Upper lobe of right lung (tissue), 1 donor: ENCODE measurements at regions not wholly inside any gene's neighbourhood (a gene's known extent, or its start where the extent isn't known, plus 50 kb on each side); places are given as distances from the start of the nearest gene placed in this dataset.
A peak's percentile ranks its signal among the peaks of the same experiment; 100 is the strongest.
"Not testable (repeated sequence)": the region's sequence is repeated elsewhere in the genome, so short reads cannot be mapped to it uniquely, and the experiment has no call there.

Source experiments
- ATAC-seq: fragments of 200-7000 bp; cut with Tn5 transposase; one replicate; pipeline ENCODE4 v1.9.1; 2020; ENCODE audit warnings: mild to moderate bottlenecking, moderate library complexity
- DNase-seq: peaks from one replicate; pipeline ENCODE4 v3.0.0-alpha.2; 2020
- H3K27ac ChIP-seq: fragments of 200-600 bp; one replicate; pipeline ENCODE4 v1.8.0; 2022
- H3K27me3 ChIP-seq: fragments of 200-600 bp; one replicate; pipeline ENCODE4 v1.8.0; 2022; ENCODE audit warnings: mild to moderate bottlenecking
- H3K36me3 ChIP-seq: fragments of 200-600 bp; one replicate; pipeline ENCODE4 v1.8.0; 2022
- H3K4me1 ChIP-seq: fragments of 200-600 bp; one replicate; pipeline ENCODE4 v1.8.0; 2022
- H3K4me3 ChIP-seq: fragments of 200-600 bp; one replicate; pipeline ENCODE4 v1.8.0; 2022; ENCODE audit warnings: mild to moderate bottlenecking
- H3K9me3 ChIP-seq: fragments of 200-600 bp; one replicate; pipeline ENCODE4 v1.8.0; 2022
- intact Hi-C: fragments of 100-400 bp; cut with DNase I; formaldehyde crosslinking; loops from one replicate; pipeline ENCODE4 v1.11.0; 2022
- TF ChIP-seq, protein P1 (sequence below): fragments of 200-600 bp; IDR thresholded peaks from one replicate; pipeline ENCODE4 v1.8.0; 2022; ENCODE audit warnings: antibody characterized with exemption
- donor health status: DM: no; HTN: yes; CAD: no; lungs with severe emphysema.

- Histone ChIP-seq H3K4me3 (no peak overlapping the region), H3K9me3 (no peaks in the 10 kb centered on the region), H3K27me3 (no peaks in the 10 kb centered on the region), H3K4me1 (no peaks in the 10 kb centered on the region), H3K27ac (no peak overlapping the region), H3K36me3 (peaks cover 9% of the 10 kb centered on the region)
- TF ChIP-seq, protein P1, sequence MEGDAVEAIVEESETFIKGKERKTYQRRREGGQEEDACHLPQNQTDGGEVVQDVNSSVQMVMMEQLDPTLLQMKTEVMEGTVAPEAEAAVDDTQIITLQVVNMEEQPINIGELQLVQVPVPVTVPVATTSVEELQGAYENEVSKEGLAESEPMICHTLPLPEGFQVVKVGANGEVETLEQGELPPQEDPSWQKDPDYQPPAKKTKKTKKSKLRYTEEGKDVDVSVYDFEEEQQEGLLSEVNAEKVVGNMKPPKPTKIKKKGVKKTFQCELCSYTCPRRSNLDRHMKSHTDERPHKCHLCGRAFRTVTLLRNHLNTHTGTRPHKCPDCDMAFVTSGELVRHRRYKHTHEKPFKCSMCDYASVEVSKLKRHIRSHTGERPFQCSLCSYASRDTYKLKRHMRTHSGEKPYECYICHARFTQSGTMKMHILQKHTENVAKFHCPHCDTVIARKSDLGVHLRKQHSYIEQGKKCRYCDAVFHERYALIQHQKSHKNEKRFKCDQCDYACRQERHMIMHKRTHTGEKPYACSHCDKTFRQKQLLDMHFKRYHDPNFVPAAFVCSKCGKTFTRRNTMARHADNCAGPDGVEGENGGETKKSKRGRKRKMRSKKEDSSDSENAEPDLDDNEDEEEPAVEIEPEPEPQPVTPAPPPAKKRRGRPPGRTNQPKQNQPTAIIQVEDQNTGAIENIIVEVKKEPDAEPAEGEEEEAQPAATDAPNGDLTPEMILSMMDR: no peak
- intact Hi-C loops: no loop called here
- DNase-seq: no peak
- ATAC-seq: peak; percentile 45
These were observed 122.4 kb downstream of the LAT start for GRCh38 chr16:29107299-29107698.

- DNase-seq, H3K27me3 ChIP-seq, H3K36me3 ChIP-seq, intact Hi-C loops, H3K27ac ChIP-seq, H3K4me1 ChIP-seq, H3K9me3 ChIP-seq, H3K4me3 ChIP-seq, ATAC-seq: not testable (repeated sequence)
These were observed 121.5 kb downstream of the LAT start for GRCh38 chr16:29106259-29106908.

- H3K4me1 ChIP-seq, H3K4me3 ChIP-seq, H3K27ac ChIP-seq, DNase-seq, H3K36me3 ChIP-seq, H3K27me3 ChIP-seq, intact Hi-C loops, H3K9me3 ChIP-seq: not testable (repeated sequence)
- peak; percentile 57 for ATAC-seq
These were observed 119.7 kb downstream of the LAT start for GRCh38 chr16:29104600-29104999.

- ATAC-seq, H3K9me3 ChIP-seq, H3K36me3 ChIP-seq, intact Hi-C loops, H3K4me1 ChIP-seq, H3K27me3 ChIP-seq, H3K27ac ChIP-seq, DNase-seq, H3K4me3 ChIP-seq: not testable (repeated sequence)
These were observed 113.1 kb downstream of the LAT start for GRCh38 chr16:29097965-29098364.

- H3K27me3 ChIP-seq, H3K4me3 ChIP-seq, H3K27ac ChIP-seq, intact Hi-C loops, H3K4me1 ChIP-seq, H3K9me3 ChIP-seq, DNase-seq, H3K36me3 ChIP-seq: not testable (repeated sequence)
- ATAC-seq: peak; percentile 93
- TF ChIP-seq, protein P1: peak; percentile 31
These were observed 110.1 kb downstream of the LAT start for GRCh38 chr16:29094729-29095624.

GRCh38 chr16:29094325-29094724, 109.5 kb downstream of the LAT start:
- H3K36me3 ChIP-seq, H3K4me1 ChIP-seq, H3K9me3 ChIP-seq, intact Hi-C loops, H3K4me3 ChIP-seq, DNase-seq, H3K27ac ChIP-seq, H3K27me3 ChIP-seq: not testable (repeated sequence)
- ATAC-seq: peak; percentile 5

GRCh38 chr16:29089679-29090078, 104.8 kb downstream of the LAT start:
- H3K9me3 ChIP-seq, H3K4me3 ChIP-seq, ATAC-seq, H3K27me3 ChIP-seq, DNase-seq, H3K4me1 ChIP-seq, H3K27ac ChIP-seq, intact Hi-C loops: not testable (repeated sequence)
- H3K36me3 ChIP-seq: peaks cover 10% of the 10 kb centered on the region

- DNase-seq, ATAC-seq, intact Hi-C loops, H3K4me3 ChIP-seq, H3K27ac ChIP-seq, H3K27me3 ChIP-seq, H3K4me1 ChIP-seq, H3K9me3 ChIP-seq: not testable (repeated sequence)
- H3K36me3 ChIP-seq: peaks cover 10% of the 10 kb centered on the region
These were observed 102.8 kb downstream of the LAT start for GRCh38 chr16:29087673-29088072.

GRCh38 chr16:29081829-29082639, 97.2 kb downstream of the LAT start:
- DNase-seq, H3K27ac ChIP-seq, H3K27me3 ChIP-seq, H3K9me3 ChIP-seq, intact Hi-C loops, H3K4me1 ChIP-seq: not testable (repeated sequence)
- H3K4me3 ChIP-seq: peak overlapping the region; percentile 46
- peaks cover 10% of the 10 kb centered on the region for H3K36me3 ChIP-seq
- peak; percentile 88 for ATAC-seq

- intact Hi-C loops, H3K9me3 ChIP-seq, H3K36me3 ChIP-seq, H3K4me1 ChIP-seq, H3K27me3 ChIP-seq: not testable (repeated sequence)
- ATAC-seq (peak; percentile 98), DNase-seq (peak; percentile 75)
- Histone ChIP-seq H3K4me3 (peak overlapping the region; percentile 50), H3K27ac (peak overlapping the region; percentile 81)
These were observed 89.9 kb downstream of the LAT start for GRCh38 chr16:29074554-29075402.

- ATAC-seq: peak; percentile 62
- H3K27ac ChIP-seq, intact Hi-C loops: not testable (repeated sequence)
These were observed 77.4 kb downstream of the LAT start for GRCh38 chr16:29062235-29062634.

More at GRCh38 chr16:29062235-29062634, 77.4 kb downstream of the LAT start:
- DNase-seq, H3K9me3 ChIP-seq, H3K4me1 ChIP-seq, H3K27me3 ChIP-seq, H3K36me3 ChIP-seq, H3K4me3 ChIP-seq: not testable (repeated sequence)
